CD14-positive monocyte (primary cell): ENCODE measurements at regions not wholly inside any gene's neighbourhood (a gene's known extent, or its start where the extent isn't known, plus 50 kb on each side); places are given as distances from the start of the nearest gene placed in this dataset.

ENCODE experiments used
- DNase-seq, 3 donors: peaks; one replicate each; pipeline ENCODE4 v3.0.0-alpha.2; 2011 to 2022
- H2AFZ ChIP-seq: 2 replicates; pipeline ENCODE4 v1.6.0; 2012; ENCODE audit warnings: mild to moderate bottlenecking, low read depth, low read length, inconsistent platforms; ENCODE audit not compliant: insufficient read depth, poor library complexity, severe bottlenecking
- H3K27ac ChIP-seq, 2 donors: 1 replicate in 1 of 2; 2 replicates in 1 of 2; pipeline ENCODE4 v1.5.1; 2012 to 2013; ENCODE audit warnings: low read length in 2 of 2, control low read depth in 1 of 2, inconsistent platforms in 1 of 2, low read depth in 1 of 2, mild to moderate bottlenecking in 1 of 2
- H3K27me3 ChIP-seq, 2 donors: one replicate each; pipeline versions ENCODE4 v1.6.0 to v1.6.1; 2011 to 2013; ENCODE audit warnings: low read length in 2 of 2; ENCODE audit not compliant: control insufficient read depth in 2 of 2, insufficient read depth in 2 of 2
- H3K36me3 ChIP-seq, 2 donors: replicated peaks in 1 of 2; 1 replicate in 1 of 2; 2 replicates in 1 of 2; pipeline versions ENCODE4 v1.5.1 to v1.6.1; 2012 to 2013; ENCODE audit warnings: low read length in 2 of 2, control low read depth in 1 of 2, inconsistent platforms in 1 of 2, mild to moderate bottlenecking in 1 of 2; ENCODE audit not compliant: insufficient read depth in 2 of 2, control insufficient read depth in 1 of 2
- H3K4me1 ChIP-seq, 2 donors: 1 replicate in 1 of 2; 2 replicates in 1 of 2; pipeline versions ENCODE4 v1.5.1 to v1.6.1; 2012 to 2013; ENCODE audit warnings: low read length in 2 of 2, control low read depth in 1 of 2, inconsistent platforms in 1 of 2, mild to moderate bottlenecking in 1 of 2, moderate library complexity in 1 of 2; ENCODE audit not compliant: insufficient read depth in 2 of 2, control insufficient read depth in 1 of 2
- H3K4me2 ChIP-seq: replicated peaks from 2 replicates; pipeline ENCODE3; 2012; ENCODE audit warnings: low read length, moderate library complexity, mild to moderate bottlenecking; ENCODE audit not compliant: poor library complexity, severe bottlenecking; ENCODE audit errors: extremely low read depth
- H3K4me3 ChIP-seq, 3 experiments: fragments of 200-600 bp in 1 of 3; sonication (generic) in 1 of 3; replicated peaks in 1 of 3; 1 replicate in 2 of 3; 2 replicates in 1 of 3; pipeline ENCODE4 v1.5.1; 2011 to 2013; ENCODE audit warnings: low read length in 3 of 3, mild to moderate bottlenecking in 3 of 3, control low read depth in 2 of 3, low read depth in 2 of 3, inconsistent platforms in 1 of 3, moderate library complexity in 1 of 3
- H3K79me2 ChIP-seq: 2 replicates; pipeline ENCODE4 v1.6.0; 2012; ENCODE audit warnings: mild to moderate bottlenecking, control low read depth, inconsistent platforms, low read length, moderate library complexity; ENCODE audit not compliant: insufficient read depth
- H3K9ac ChIP-seq: 2 replicates; pipeline ENCODE4 v1.6.0; 2017; ENCODE audit warnings: low read length, mild to moderate bottlenecking; ENCODE audit not compliant: insufficient read depth, poor library complexity, severe bottlenecking
- H3K9me3 ChIP-seq, 2 donors: replicated peaks in 1 of 2; 1 replicate in 1 of 2; 2 replicates in 1 of 2; pipeline versions ENCODE4 v1.5.1 to v1.6.1; 2012 to 2013; ENCODE audit warnings: low read length in 2 of 2, control low read depth in 1 of 2; ENCODE audit not compliant: control insufficient read depth in 1 of 2, insufficient read depth in 1 of 2
- H4K20me1 ChIP-seq: 2 replicates; pipeline ENCODE4 v1.6.0; 2012; ENCODE audit warnings: mild to moderate bottlenecking, low read length, control low read depth, moderate library complexity; ENCODE audit not compliant: insufficient read depth
- H3K27ac Mint-ChIP-seq, 7 donors: one replicate each; pipeline ENCODE4 v1.8.0; 2020; ENCODE audit warnings: mild to moderate bottlenecking in 7 of 7, mixed read lengths in 7 of 7, moderate library complexity in 6 of 7, inconsistent platforms in 2 of 7
- H3K27me3 Mint-ChIP-seq, 3 donors: one replicate each; pipeline ENCODE4 v1.8.0; 2021 to 2022; ENCODE audit warnings: low read depth in 3 of 3, mild to moderate bottlenecking in 3 of 3, mixed read lengths in 3 of 3, moderate library complexity in 3 of 3, inconsistent platforms in 1 of 3
- H3K36me3 Mint-ChIP-seq, 2 donors: one replicate each; pipeline ENCODE4 v1.8.0; 2020; ENCODE audit warnings: mixed read lengths in 2 of 2, inconsistent platforms in 1 of 2, mild to moderate bottlenecking in 1 of 2
- H3K4me1 Mint-ChIP-seq: one replicate; pipeline ENCODE4 v1.8.0; 2020; ENCODE audit warnings: mild to moderate bottlenecking, mixed read lengths
- H3K4me3 Mint-ChIP-seq, 2 donors: one replicate each; pipeline ENCODE4 v1.8.0; 2020; ENCODE audit warnings: mild to moderate bottlenecking in 2 of 2, mixed read lengths in 2 of 2, moderate library complexity in 1 of 2
- H3K9me3 Mint-ChIP-seq, 7 donors: one replicate each; pipeline ENCODE4 v1.8.0; 2020 to 2022; ENCODE audit warnings: mixed read lengths in 7 of 7, mild to moderate bottlenecking in 6 of 7, moderate library complexity in 6 of 7, inconsistent platforms in 2 of 7
- CTCF ChIP-seq: fragments of 200-600 bp; IDR thresholded peaks from one replicate; pipeline ENCODE4 v1.8.0; 2022; ENCODE audit warnings: antibody characterized with exemption, mild to moderate bottlenecking
- WGBS: methylation state at CpG from one replicate; pipeline ENCODE4 v1.1.5; 2013; ENCODE audit warnings: missing lambda C conversion rate; ENCODE audit not compliant: insufficient coverage; 5-methylcytosine and 5-hydroxymethylcytosine counted together
- intact Hi-C, 2 donors: fragments of 100-400 bp; cut with micrococcal nuclease; formaldehyde crosslinking; loops; one replicate each; pipeline versions ENCODE4 v1.15.0 to v1.15.1; 2023

- Histone ChIP-seq H2AFZ (no peak overlapping the region), H3K9ac (no peak overlapping the region), H3K4me3 (no peak overlapping the region), H3K36me3 (no peaks in the 10 kb centered on the region), H3K4me1 (no peaks in the 10 kb centered on the region), H4K20me1 (no peaks in the 10 kb centered on the region), H3K27me3 (no peaks in the 10 kb centered on the region), H3K4me2 (no peak overlapping the region), H3K79me2 (no peaks in the 10 kb centered on the region), H3K9me3 (no peaks in the 10 kb centered on the region), H3K27ac (no peak overlapping the region)
- Mint-ChIP-seq H3K36me3 (no peaks in the 10 kb centered on the region), H3K27ac (no peak overlapping the region), H3K4me1 (no peaks in the 10 kb centered on the region), H3K4me3 (no peak overlapping the region), H3K27me3 (peaks cover 4 to 9% (median 5%) of the 10 kb centered on the region in 3 donors), H3K9me3 (peaks cover 0 to 3% (median 0%) of the 10 kb centered on the region in 7 donors)
- no peak for TF ChIP-seq CTCF
- intact Hi-C loops, result loop anchor here (5.0 kb wide), 2 partner anchors 236 to 271 kb away; no protein-coding TSS in a partner anchor
- WGBS, result 76% methylated on average over 12 of the region's 12 CpGs
- DNase-seq, result no peak
Measured at GRCh38 chr2:121086450-121086849, 198.6 kb downstream of the TFCP2L1 start.

GRCh38 chr2:121087117-121087516 lies 197.9 kb downstream of the TFCP2L1 start:
- no peak overlapping the region for H3K4me2 ChIP-seq
- Mint-ChIP-seq H3K27me3 (peaks cover 2 to 9% (median 5%) of the 10 kb centered on the region in 3 donors), H3K4me1 (no peaks in the 10 kb centered on the region), H3K27ac (peak overlapping the region in 1 of 7 donors; percentile 17), H3K9me3 (peaks cover 0 to 4% (median 0%) of the 10 kb centered on the region in 7 donors), H3K4me3 (no peak overlapping the region), H3K36me3 (no peaks in the 10 kb centered on the region)
- H3K4me3 ChIP-seq, result no peak overlapping the region
- no peak for TF ChIP-seq CTCF
- WGBS, result 91% methylated on average over 6 of the region's 7 CpGs
- H3K27me3 ChIP-seq, result no peaks in the 10 kb centered on the region
- no peak overlapping the region for H3K27ac ChIP-seq
- H3K4me1 ChIP-seq, result no peaks in the 10 kb centered on the region
- intact Hi-C loops, result loop anchor here (5.0 kb wide), 2 partner anchors 235 to 270 kb away; no protein-coding TSS in a partner anchor
- H3K9ac ChIP-seq, result no peak overlapping the region
- peaks cover under 1% of the 10 kb centered on the region in 2 donors for H3K9me3 ChIP-seq
- H3K36me3 ChIP-seq, result no peaks in the 10 kb centered on the region
- H3K79me2 ChIP-seq, result no peaks in the 10 kb centered on the region
- H4K20me1 ChIP-seq, result no peaks in the 10 kb centered on the region
- DNase-seq, result no peak
- no peak overlapping the region for H2AFZ ChIP-seq
